H9 (cell line): ENCODE measurements at regions not wholly inside any gene's neighbourhood (a gene's known extent, or its start where the extent isn't known, plus 50 kb on each side); places are given as distances from the start of the nearest gene placed in this dataset.

Source experiments
- DNase-seq: peaks from one replicate; pipeline ENCODE4 v3.0.0-alpha.2; 2017
- H2AFZ ChIP-seq: one replicate; pipeline ENCODE4 v1.6.1; 2013; ENCODE audit warnings: mild to moderate bottlenecking, low read length, control low read depth, moderate library complexity
- H2AK5ac ChIP-seq: 2 replicates; pipeline ENCODE4 v1.6.1; 2013; ENCODE audit warnings: low read length, control low read depth, mixed read lengths; ENCODE audit not compliant: insufficient read length
- H2BK120ac ChIP-seq: one replicate; pipeline ENCODE4 v1.6.1; 2013; ENCODE audit warnings: low read depth, mild to moderate bottlenecking, low read length, control low read depth, inconsistent platforms; ENCODE audit not compliant: poor library complexity, severe bottlenecking
- H2BK12ac ChIP-seq: 2 replicates; pipeline ENCODE4 v1.6.1; 2013; ENCODE audit warnings: low read length, control low read depth, mixed read lengths, low read depth; ENCODE audit not compliant: insufficient read length
- H2BK15ac ChIP-seq: 2 replicates; pipeline ENCODE4 v1.6.1; 2013; ENCODE audit warnings: low read depth, low read length, control low read depth
- H2BK20ac ChIP-seq: one replicate; pipeline ENCODE4 v1.6.1; 2013; ENCODE audit warnings: low read depth, mild to moderate bottlenecking, low read length, control low read depth, inconsistent platforms; ENCODE audit not compliant: poor library complexity, severe bottlenecking
- H2BK5ac ChIP-seq: 2 replicates; pipeline ENCODE4 v1.6.1; 2013; ENCODE audit warnings: low read length, control low read depth, mixed read lengths; ENCODE audit not compliant: insufficient read length
- H3K14ac ChIP-seq: 2 replicates; pipeline ENCODE4 v1.6.1; 2013; ENCODE audit warnings: low read length, control low read depth; ENCODE audit not compliant: insufficient read depth
- H3K18ac ChIP-seq: 2 replicates; pipeline ENCODE4 v1.6.1; 2013; ENCODE audit warnings: low read depth, mild to moderate bottlenecking, mixed read lengths, low read length, control low read depth; ENCODE audit not compliant: insufficient read length
- H3K23ac ChIP-seq: 2 replicates; pipeline ENCODE4 v1.6.1; 2013; ENCODE audit warnings: low read length, control low read depth, mixed read lengths, low read depth; ENCODE audit not compliant: insufficient read length
- H3K23me2 ChIP-seq: 2 replicates; pipeline ENCODE4 v1.6.1; 2013; ENCODE audit warnings: low read depth, mild to moderate bottlenecking, mixed read lengths, low read length, control low read depth; ENCODE audit not compliant: insufficient read length, poor library complexity, severe bottlenecking
- H3K27ac ChIP-seq: 2 replicates; pipeline ENCODE4 v1.5.1; 2013; ENCODE audit warnings: low read length, control low read depth, mixed read lengths, low read depth; ENCODE audit not compliant: insufficient read length
- H3K27me3 ChIP-seq: 2 replicates; pipeline ENCODE4 v1.6.1; 2013; ENCODE audit warnings: low read length, control low read depth, inconsistent platforms; ENCODE audit not compliant: insufficient read depth
- H3K4ac ChIP-seq: 2 replicates; pipeline ENCODE4 v1.6.1; 2013; ENCODE audit warnings: low read depth, mild to moderate bottlenecking, control low read depth, inconsistent platforms, low read length, moderate library complexity
- H3K4me1 ChIP-seq: 2 replicates; pipeline ENCODE4 v1.6.1; 2013; ENCODE audit warnings: low read length, control low read depth, inconsistent platforms; ENCODE audit not compliant: insufficient read depth
- H3K4me2 ChIP-seq: 2 replicates; pipeline ENCODE4 v1.6.1; 2013; ENCODE audit warnings: low read length, control low read depth, mixed read lengths; ENCODE audit not compliant: insufficient read length, insufficient read depth
- H3K56ac ChIP-seq: 2 replicates; pipeline ENCODE4 v1.6.1; 2013; ENCODE audit warnings: low read depth, mild to moderate bottlenecking, mixed read lengths, low read length, control low read depth; ENCODE audit not compliant: insufficient read length
- H3K79me1 ChIP-seq: 2 replicates; pipeline ENCODE4 v1.6.1; 2013; ENCODE audit warnings: low read depth, mild to moderate bottlenecking, moderate library complexity, low read length, control low read depth, inconsistent platforms; ENCODE audit not compliant: insufficient read depth, poor library complexity, severe bottlenecking
- H3K79me2 ChIP-seq: 2 replicates; pipeline ENCODE4 v1.6.1; 2013; ENCODE audit warnings: low read length, control low read depth, inconsistent platforms; ENCODE audit not compliant: insufficient read depth
- H3K9ac ChIP-seq: 2 replicates; pipeline ENCODE4 v1.6.1; 2013; ENCODE audit warnings: low read length, control low read depth, mixed read lengths; ENCODE audit not compliant: insufficient read length; ENCODE audit errors: extremely low read depth
- H3K9me3 ChIP-seq: one replicate; pipeline ENCODE4 v1.6.1; 2013; ENCODE audit warnings: low read depth, low read length, inconsistent platforms; ENCODE audit not compliant: control insufficient read depth
- H3T11ph ChIP-seq: one replicate; pipeline ENCODE4 v1.6.1; 2013; ENCODE audit warnings: mild to moderate bottlenecking, low read length, control low read depth, inconsistent platforms
- H4K20me1 ChIP-seq: one replicate; pipeline ENCODE4 v1.6.1; 2013; ENCODE audit not compliant: control insufficient read depth, insufficient read length, insufficient read depth
- H4K5ac ChIP-seq: 2 replicates; pipeline ENCODE4 v1.6.1; 2013; ENCODE audit warnings: low read depth, mild to moderate bottlenecking, mixed read lengths, low read length, control low read depth; ENCODE audit not compliant: insufficient read length
- H4K8ac ChIP-seq: replicated peaks from 2 replicates; pipeline ENCODE4 v1.6.1; 2013; ENCODE audit warnings: low read length, control low read depth, mixed read lengths, low read depth; ENCODE audit not compliant: insufficient read length
- H4K91ac ChIP-seq: 2 replicates; pipeline ENCODE4 v1.6.1; 2013; ENCODE audit warnings: low read depth, mild to moderate bottlenecking, moderate library complexity, mixed read lengths, low read length, control low read depth; ENCODE audit not compliant: insufficient read length
- H3K27ac Mint-ChIP-seq, 3 experiments: 2 replicates in 2 of 3; 3 replicates in 1 of 3; pipeline ENCODE4 v1.8.0; 2020 to 2021; ENCODE audit warnings: mixed read lengths in 3 of 3, mild to moderate bottlenecking in 1 of 3, moderate library complexity in 1 of 3
- H3K27me3 Mint-ChIP-seq: 2 replicates; pipeline ENCODE4 v1.8.0; 2021; ENCODE audit warnings: low read depth, mild to moderate bottlenecking, moderate library complexity, mixed read lengths
- H3K36me3 Mint-ChIP-seq, 3 experiments: 2 replicates in 2 of 3; 3 replicates in 1 of 3; pipeline ENCODE4 v1.8.0; 2020 to 2021; ENCODE audit warnings: low read depth in 3 of 3, mixed read lengths in 3 of 3; ENCODE audit not compliant: insufficient read depth in 1 of 3
- H3K4me1 Mint-ChIP-seq, 2 experiments: 2 replicates each; pipeline ENCODE4 v1.8.0; 2020; ENCODE audit warnings: mixed read lengths in 2 of 2
- H3K4me3 Mint-ChIP-seq, 2 experiments: 2 replicates in 1 of 2; 3 replicates in 1 of 2; pipeline ENCODE4 v1.8.0; 2020 to 2021; ENCODE audit warnings: mild to moderate bottlenecking in 2 of 2, mixed read lengths in 2 of 2, moderate library complexity in 1 of 2
- H3K9me3 Mint-ChIP-seq, 2 experiments: 2 replicates in 1 of 2; 3 replicates in 1 of 2; pipeline ENCODE4 v1.8.0; 2020; ENCODE audit warnings: mild to moderate bottlenecking in 2 of 2, mixed read lengths in 2 of 2, moderate library complexity in 1 of 2
- CTCF ChIP-seq: fragments of 200-600 bp; sonication (generic); conservative IDR thresholded peaks from 3 replicates; pipeline ENCODE4 v1.8.0; 2021; ENCODE audit warnings: antibody characterized with exemption, mild to moderate bottlenecking
- WGBS: extraction: QIAGEN DNeasy Blood & Tissue Kit; methylation state at CpG from one replicate; pipeline ENCODE4 v1.1.7; 2013; ENCODE audit warnings: missing lambda C conversion rate, low lambda C conversion rate, mixed read lengths; ENCODE audit not compliant: insufficient read length; ENCODE audit errors: extremely low coverage; 5-methylcytosine and 5-hydroxymethylcytosine counted together

GRCh38 chr2:192286093-192286701 lies 91.5 kb upstream of the TMEFF2 start:
- Histone ChIP-seq H3K9me3 (no peaks in the 10 kb centered on the region), H3K27ac (no peak overlapping the region), H2BK5ac (no peak overlapping the region), H3T11ph (no peak overlapping the region), H4K91ac (no peak overlapping the region), H3K23me2 (no peaks in the 10 kb centered on the region), H4K20me1 (no peaks in the 10 kb centered on the region), H3K18ac (no peak overlapping the region), H3K79me2 (no peaks in the 10 kb centered on the region), H3K4me2 (no peak overlapping the region), H2BK120ac (no peak overlapping the region), H2AK5ac (no peak overlapping the region), H4K5ac (no peak overlapping the region), H3K27me3 (no peaks in the 10 kb centered on the region), H4K8ac (no peak overlapping the region), H3K14ac (no peak overlapping the region), H3K4me1 (no peaks in the 10 kb centered on the region), H2AFZ (no peak overlapping the region), H3K56ac (no peak overlapping the region), H3K79me1 (no peaks in the 10 kb centered on the region), H2BK12ac (no peak overlapping the region), H3K23ac (no peak overlapping the region), H3K9ac (no peak overlapping the region), H3K4ac (no peak overlapping the region), H2BK15ac (no peak overlapping the region), H2BK20ac (no peak overlapping the region)
- peak; percentile 64 for TF ChIP-seq CTCF
- no peak overlapping the region for H3K27ac Mint-ChIP-seq
- H3K36me3 Mint-ChIP-seq = no peaks in the 10 kb centered on the region
- H3K9me3 Mint-ChIP-seq = no peaks in the 10 kb centered on the region
- no peaks in the 10 kb centered on the region for H3K27me3 Mint-ChIP-seq
- no peak overlapping the region for H3K4me3 Mint-ChIP-seq
- H3K4me1 Mint-ChIP-seq = no peaks in the 10 kb centered on the region
- no CpG with 5 or more reads among the region's 3 CpGs for WGBS
- no peak for DNase-seq
